Fibroblast of upper back skin (primary cell): ENCODE measurements at regions not wholly inside any gene's neighbourhood (a gene's known extent, or its start where the extent isn't known, plus 50 kb on each side); places are given as distances from the start of the nearest gene placed in this dataset.
A peak's percentile ranks its signal among the peaks of the same experiment; 100 is the strongest.

ENCODE experiments used
- DNase-seq: peaks from one replicate; pipeline ENCODE4 v3.0.0-alpha.2; 2013

GRCh38 chr2:75379476-75380210 lies 180.3 kb upstream of the TACR1 start:
- DNase-seq, result no peak

GRCh38 chr2:75375646-75376582 lies 176.6 kb upstream of the TACR1 start:
- peak; percentile 47 for DNase-seq

GRCh38 chr2:75374414-75374957 lies 175.2 kb upstream of the TACR1 start:
- peak; percentile 22 for DNase-seq

GRCh38 chr2:75367401-75367800 lies 168.1 kb upstream of the TACR1 start:
- no peak for DNase-seq

GRCh38 chr2:75361486-75361885 lies 162.2 kb upstream of the TACR1 start:
- no peak for DNase-seq

GRCh38 chr2:75360945-75361344 lies 161.6 kb upstream of the TACR1 start:
- no peak for DNase-seq

DNA sequence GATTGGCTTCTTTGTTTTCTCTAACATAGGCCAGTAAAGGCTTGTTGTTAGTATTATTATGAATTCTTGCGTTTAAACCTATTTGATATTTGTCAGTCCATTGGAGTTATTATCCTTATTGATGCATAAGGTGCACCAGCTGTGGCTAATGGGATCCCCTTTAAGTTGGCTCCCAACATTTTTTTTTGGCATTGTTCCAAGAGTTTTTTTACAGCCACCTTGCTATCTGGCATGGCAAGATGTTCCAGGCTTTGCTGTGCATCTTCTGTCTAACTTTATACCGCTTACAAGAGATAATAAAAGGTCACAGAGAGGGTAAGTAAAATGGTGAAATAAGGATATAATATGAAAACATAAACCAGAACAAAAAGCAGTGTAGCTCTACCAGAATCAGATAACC lies 157.5 kb upstream of the TACR1 start:
- DNase-seq, result no peak

DNA sequence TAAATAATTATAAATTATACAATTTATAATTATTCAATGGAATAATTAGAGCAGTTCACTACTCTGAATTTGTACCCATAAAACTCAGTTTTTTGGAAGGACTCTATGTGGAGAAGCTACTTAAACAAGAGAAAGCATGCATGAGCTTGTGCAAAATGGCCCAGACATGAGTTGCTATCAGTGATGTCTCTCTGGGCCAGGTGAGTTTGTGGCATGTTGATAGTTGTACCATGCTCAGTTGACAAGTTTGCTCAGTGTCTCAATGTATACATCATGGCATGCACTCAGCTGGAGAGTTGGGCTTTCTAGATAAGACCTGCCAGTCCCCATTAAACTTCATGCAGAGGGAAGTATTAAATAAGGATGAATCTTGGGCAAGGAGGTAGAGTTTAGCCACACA lies 153.8 kb upstream of the TACR1 start:
- DNase-seq, result no peak

DNA sequence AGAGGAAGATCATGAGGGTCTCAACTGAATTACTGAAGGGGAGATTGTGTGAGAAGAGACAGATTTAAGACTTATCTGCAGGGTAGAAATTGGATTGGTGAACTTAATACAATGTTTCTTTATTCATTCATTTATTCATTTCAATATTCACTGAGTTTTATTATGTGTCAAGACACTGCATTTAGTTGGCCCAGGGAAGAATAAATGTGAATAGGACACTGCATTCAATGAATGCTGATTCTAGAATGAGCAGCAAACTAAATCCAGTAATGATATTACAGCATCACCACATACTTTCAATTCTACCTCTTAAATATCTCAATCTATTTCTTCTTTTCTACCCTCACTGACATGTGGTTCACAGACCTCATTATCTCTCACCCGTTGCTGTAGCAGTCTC lies 149.0 kb upstream of the TACR1 start:
- no peak for DNase-seq

DNA sequence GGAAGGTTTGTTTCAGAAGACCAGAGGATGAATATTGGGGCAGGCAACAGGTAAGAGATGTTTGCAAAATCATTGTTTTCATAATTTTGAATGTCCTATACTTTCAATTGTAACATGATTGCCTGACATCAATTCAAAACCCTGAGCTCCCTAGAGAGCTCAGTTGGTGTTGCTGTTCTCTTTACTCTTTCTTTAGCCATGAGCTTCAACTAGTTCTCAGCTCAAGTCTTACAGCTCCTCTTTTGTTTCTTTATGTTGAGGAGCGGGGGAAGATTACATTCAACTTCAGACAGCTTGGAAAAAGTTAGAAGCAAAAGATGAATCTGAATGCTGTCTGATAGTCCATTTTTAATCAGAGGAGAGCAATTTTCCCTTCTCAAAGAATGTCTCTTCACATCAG lies 144.8 kb upstream of the TACR1 start:
- DNase-seq, result no peak

GRCh38 chr2:75342504-75343175 lies 143.3 kb upstream of the TACR1 start:
- DNase-seq, result no peak

- peak; percentile 72 for DNase-seq
These were observed 141.2 kb upstream of the TACR1 start for GRCh38 chr2:75340560-75340959.

- DNase-seq, result no peak
These were observed 139.1 kb upstream of the TACR1 start for GRCh38 chr2:75338461-75338860.

DNA sequence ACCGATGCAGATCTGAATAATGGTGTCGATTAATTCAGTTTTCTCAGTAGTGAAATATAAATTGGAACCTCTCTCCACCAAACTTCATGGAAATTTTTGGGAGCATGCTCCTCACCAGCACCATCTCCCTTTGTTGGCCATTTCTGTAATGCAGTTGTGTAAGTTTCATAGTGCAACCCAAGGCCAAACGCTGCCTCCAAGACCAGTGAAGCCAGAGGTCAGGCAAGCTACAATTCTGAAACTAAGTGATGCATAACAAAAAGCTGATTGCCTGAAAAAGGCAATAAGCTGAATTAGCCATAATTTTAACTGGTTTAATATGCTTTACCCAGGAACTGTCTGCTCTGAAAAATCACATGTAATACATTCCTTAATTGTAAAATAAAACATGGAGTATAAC lies 138.3 kb upstream of the TACR1 start:
- no peak for DNase-seq

GRCh38 chr2:75337016-75337415 lies 137.7 kb upstream of the TACR1 start:
- DNase-seq, result no peak

DNA sequence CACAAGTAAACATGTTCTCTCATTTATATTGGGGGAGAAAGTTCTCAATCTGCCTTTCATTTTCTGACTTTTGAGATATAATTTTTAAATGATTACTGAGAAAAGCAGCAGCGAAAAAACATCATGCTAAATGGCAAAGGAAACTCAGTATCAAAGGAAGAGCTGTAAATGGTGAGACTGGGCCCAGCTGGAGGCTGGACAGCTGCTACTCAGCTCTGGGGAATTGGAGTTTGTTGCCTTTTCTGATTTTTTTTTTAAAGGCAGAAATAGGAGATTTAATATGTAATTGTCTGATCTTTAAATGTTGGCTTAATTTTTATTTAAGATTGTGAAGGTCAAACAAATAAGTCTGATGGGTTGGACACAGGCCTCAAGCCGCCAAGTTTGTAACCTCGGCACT lies 137.1 kb upstream of the TACR1 start:
- no peak for DNase-seq

- no peak for DNase-seq
These were observed 134.8 kb upstream of the TACR1 start for GRCh38 chr2:75334076-75334475.

GRCh38 chr2:75333646-75334045 lies 134.3 kb upstream of the TACR1 start:
- no peak for DNase-seq

DNA sequence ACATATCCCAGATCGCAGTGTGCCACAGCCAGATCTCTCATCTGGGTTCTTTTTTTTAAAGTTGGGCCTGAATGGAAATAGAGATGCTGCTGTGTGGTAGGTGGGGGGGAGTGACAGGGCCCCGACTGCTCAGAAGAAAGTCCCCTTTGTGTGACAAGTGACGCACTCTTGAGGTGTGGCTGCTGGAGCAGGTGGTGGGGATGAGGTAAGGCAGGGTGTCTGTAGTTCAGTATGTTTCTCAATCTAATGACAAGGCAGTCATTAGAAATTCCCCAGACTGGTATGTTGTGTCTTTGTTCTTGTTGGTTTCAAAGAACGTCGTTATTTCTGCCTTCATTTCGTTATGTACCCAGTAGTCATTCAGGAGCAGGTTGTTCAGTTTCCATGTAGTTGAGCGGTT lies 128.8 kb upstream of the TACR1 start:
- DNase-seq, result no peak

DNA sequence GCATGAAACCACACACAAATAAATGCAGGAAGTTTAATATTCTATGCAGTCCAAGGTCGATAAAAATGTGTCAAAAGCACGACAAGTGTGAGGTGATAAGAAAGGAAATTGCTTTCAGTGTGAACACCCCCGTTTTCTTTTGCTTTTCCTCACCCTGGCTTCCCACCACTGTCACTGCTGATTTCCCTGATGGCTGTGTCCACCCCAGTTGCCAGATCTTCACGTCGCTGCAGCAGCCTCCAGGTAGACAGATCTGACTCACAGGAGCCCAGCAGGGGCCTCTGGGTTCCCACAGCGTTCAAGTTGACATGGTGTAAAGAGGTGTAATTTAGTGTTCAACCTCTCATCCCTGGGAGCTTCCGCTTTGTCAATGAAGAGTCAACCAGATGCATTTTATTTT lies 128.0 kb upstream of the TACR1 start:
- no peak for DNase-seq

GRCh38 chr2:75326645-75327044 lies 127.3 kb upstream of the TACR1 start:
- DNase-seq, result no peak

GRCh38 chr2:75325594-75325993 lies 126.3 kb upstream of the TACR1 start:
- DNase-seq, result no peak

GRCh38 chr2:75324861-75325284 lies 125.6 kb upstream of the TACR1 start:
- no peak for DNase-seq
